ENCODE measurements at regions not wholly inside any gene's neighbourhood (a gene's known extent, or its start where the extent isn't known, plus 50 kb on each side); places are given as distances from the start of the nearest gene placed in this dataset.

- DNase-seq (ENCODE audit: low read depth in 2 of 2) = no peak
Measured at GRCh38 chr12:12016284-12017100, 54.2 kb upstream of the BCL2L14 start.

DNA sequence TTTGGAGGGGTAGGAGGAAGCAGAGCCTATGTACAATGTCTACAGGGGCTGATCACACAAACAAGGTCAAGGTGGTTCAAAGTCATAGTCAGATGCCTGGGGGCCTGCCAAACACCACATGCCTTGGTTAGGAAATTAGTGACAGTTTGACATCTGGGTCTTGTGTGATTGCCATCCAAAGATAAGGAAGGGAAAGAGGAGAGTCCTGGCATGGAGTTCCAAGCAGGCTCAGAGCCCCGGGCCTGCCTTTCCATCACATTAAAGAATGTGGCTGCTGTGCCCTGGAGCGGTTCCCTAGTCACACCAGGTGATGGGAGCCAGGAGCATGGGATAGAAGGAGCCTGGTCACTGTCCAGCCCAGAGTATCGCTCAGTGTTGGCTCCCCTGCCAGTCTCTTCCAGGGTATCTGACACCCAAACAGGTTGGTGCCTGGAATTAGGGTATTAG is 53.6 kb upstream of the BCL2L14 start:
- DNase-seq (ENCODE audit: low read depth in 2 of 2) = no peak

- DNase-seq (ENCODE audit: low read depth in 2 of 2) = no peak
Measured at GRCh38 chr12:12017798-12018197, 52.9 kb upstream of the BCL2L14 start.

- DNase-seq (ENCODE audit: low read depth in 2 of 2) = no peak
Measured at GRCh38 chr12:12018454-12018853, 52.3 kb upstream of the BCL2L14 start.

- no peak for DNase-seq (ENCODE audit: low read depth in 2 of 2)
Measured at GRCh38 chr12:12019881-12020280, 50.9 kb upstream of the BCL2L14 start.

DNA sequence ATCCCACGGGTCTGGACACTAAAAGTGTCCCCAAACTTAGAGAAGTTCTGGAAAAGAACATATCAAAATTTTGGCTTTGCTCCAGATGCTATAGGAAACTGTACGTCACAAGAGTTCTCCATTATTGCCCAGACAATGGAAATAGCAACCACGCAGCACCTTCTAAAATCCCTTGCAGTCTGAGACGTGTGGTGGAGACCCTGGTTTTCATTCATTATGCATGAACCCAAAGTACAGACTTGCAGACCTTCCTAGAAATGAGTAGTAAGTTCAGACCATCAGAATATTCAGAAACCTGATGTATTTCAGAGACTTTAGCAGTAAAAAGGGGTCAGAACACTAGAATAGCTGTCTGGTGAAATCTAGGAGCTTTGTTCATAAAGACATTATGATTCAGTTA is 50.0 kb upstream of the BCL2L14 start:
- DNase-seq (ENCODE audit: low read depth in 2 of 2) = no peak

All from stimulated activated CD8-positive, alpha-beta memory T cell treated with anti-CD3 and anti-CD28 coated beads, Interleukin-15, amount 100 ng/mL, for 48 hours (primary cell).